Osteocyte (in vitro differentiated cells): ENCODE measurements at regions not wholly inside any gene's neighbourhood (a gene's known extent, or its start where the extent isn't known, plus 50 kb on each side); places are given as distances from the start of the nearest gene placed in this dataset.

ENCODE experiments used
- DNase-seq: peaks from one replicate; pipeline ENCODE4 v3.0.0; 2021; ENCODE audit warnings: mixed read lengths; ENCODE audit not compliant: unreplicated experiment; ENCODE audit errors: extremely low spot score
- H3K27ac Mint-ChIP-seq: one replicate; pipeline ENCODE4 v1.8.0; 2021; ENCODE audit warnings: mild to moderate bottlenecking, mixed read lengths; ENCODE audit not compliant: unreplicated experiment
- H3K27me3 Mint-ChIP-seq: one replicate; pipeline ENCODE4 v1.8.0; 2021; ENCODE audit warnings: mixed read lengths; ENCODE audit not compliant: unreplicated experiment
- H3K36me3 Mint-ChIP-seq: one replicate; pipeline ENCODE4 v1.8.0; 2021; ENCODE audit warnings: mixed read lengths; ENCODE audit not compliant: unreplicated experiment
- H3K4me1 Mint-ChIP-seq: one replicate; pipeline ENCODE4 v1.8.0; 2021; ENCODE audit warnings: mixed read lengths; ENCODE audit not compliant: unreplicated experiment
- H3K4me3 Mint-ChIP-seq: one replicate; pipeline ENCODE4 v1.8.0; 2021; ENCODE audit warnings: mild to moderate bottlenecking, moderate library complexity, mixed read lengths; ENCODE audit not compliant: unreplicated experiment
- H3K9me3 Mint-ChIP-seq: one replicate; pipeline ENCODE4 v1.8.0; 2021; ENCODE audit warnings: mixed read lengths; ENCODE audit not compliant: unreplicated experiment
- TF ChIP-seq, protein P1 (sequence below): fragments of 200-600 bp; sonication (generic); IDR thresholded peaks from 2 replicates; pipeline ENCODE4 v1.5.0; 2021; ENCODE audit warnings: antibody characterized with exemption, mild to moderate bottlenecking, moderate library complexity

GRCh38 chr10:31188792-31189406 lies 130.1 kb upstream of the ZEB1 start:
- Mint-ChIP-seq H3K27me3 (no peaks in the 10 kb centered on the region), H3K36me3 (no peaks in the 10 kb centered on the region), H3K4me1 (peaks cover 13% of the 10 kb centered on the region), H3K9me3 (no peaks in the 10 kb centered on the region), H3K27ac (no peak overlapping the region), H3K4me3 (no peak overlapping the region)
- TF ChIP-seq, protein P1, sequence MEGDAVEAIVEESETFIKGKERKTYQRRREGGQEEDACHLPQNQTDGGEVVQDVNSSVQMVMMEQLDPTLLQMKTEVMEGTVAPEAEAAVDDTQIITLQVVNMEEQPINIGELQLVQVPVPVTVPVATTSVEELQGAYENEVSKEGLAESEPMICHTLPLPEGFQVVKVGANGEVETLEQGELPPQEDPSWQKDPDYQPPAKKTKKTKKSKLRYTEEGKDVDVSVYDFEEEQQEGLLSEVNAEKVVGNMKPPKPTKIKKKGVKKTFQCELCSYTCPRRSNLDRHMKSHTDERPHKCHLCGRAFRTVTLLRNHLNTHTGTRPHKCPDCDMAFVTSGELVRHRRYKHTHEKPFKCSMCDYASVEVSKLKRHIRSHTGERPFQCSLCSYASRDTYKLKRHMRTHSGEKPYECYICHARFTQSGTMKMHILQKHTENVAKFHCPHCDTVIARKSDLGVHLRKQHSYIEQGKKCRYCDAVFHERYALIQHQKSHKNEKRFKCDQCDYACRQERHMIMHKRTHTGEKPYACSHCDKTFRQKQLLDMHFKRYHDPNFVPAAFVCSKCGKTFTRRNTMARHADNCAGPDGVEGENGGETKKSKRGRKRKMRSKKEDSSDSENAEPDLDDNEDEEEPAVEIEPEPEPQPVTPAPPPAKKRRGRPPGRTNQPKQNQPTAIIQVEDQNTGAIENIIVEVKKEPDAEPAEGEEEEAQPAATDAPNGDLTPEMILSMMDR = no peak
- DNase-seq = no peak

- TF ChIP-seq, protein P1 = no peak
These were observed 128.5 kb upstream of the ZEB1 start for GRCh38 chr10:31190488-31190887.

GRCh38 chr10:31192475-31192874 lies 126.5 kb upstream of the ZEB1 start:
- TF ChIP-seq, protein P1 = no peak
- no peak overlapping the region for H3K27ac Mint-ChIP-seq
- H3K4me3 Mint-ChIP-seq = no peak overlapping the region
- DNase-seq = no peak
- no peaks in the 10 kb centered on the region for H3K36me3 Mint-ChIP-seq
- no peaks in the 10 kb centered on the region for H3K27me3 Mint-ChIP-seq
- peaks cover 13% of the 10 kb centered on the region for H3K4me1 Mint-ChIP-seq
- no peaks in the 10 kb centered on the region for H3K9me3 Mint-ChIP-seq

More at GRCh38 chr10:31190488-31190887, 128.5 kb upstream of the ZEB1 start:
- H3K4me3 Mint-ChIP-seq = no peak overlapping the region
- H3K4me1 Mint-ChIP-seq = peaks cover 22% of the 10 kb centered on the region
- H3K36me3 Mint-ChIP-seq = no peaks in the 10 kb centered on the region
- H3K27ac Mint-ChIP-seq = no peak overlapping the region
- no peaks in the 10 kb centered on the region for H3K9me3 Mint-ChIP-seq
- DNase-seq = no peak
- H3K27me3 Mint-ChIP-seq = no peaks in the 10 kb centered on the region

DNA sequence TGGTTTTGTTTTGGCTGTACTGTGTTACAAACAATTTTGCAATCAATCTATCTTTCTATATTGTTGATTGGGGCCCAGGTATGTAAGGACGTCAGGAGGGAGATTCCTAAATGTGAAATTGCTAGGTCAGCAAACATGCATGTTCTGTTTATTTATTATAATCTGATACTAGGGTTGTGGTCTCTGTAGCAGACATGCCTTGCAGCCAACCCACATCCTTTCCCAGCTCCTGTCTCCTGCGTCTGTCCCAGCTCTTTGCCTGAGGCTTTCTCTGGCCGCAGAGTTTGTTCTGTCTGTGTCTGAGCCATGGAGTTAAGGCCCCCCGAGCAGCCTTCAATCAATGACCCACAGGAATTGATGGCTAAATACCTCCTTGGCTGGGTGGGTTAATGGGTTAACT lies 124.0 kb upstream of the ZEB1 start:
- Mint-ChIP-seq H3K4me1 (peaks cover 14% of the 10 kb centered on the region), H3K36me3 (no peaks in the 10 kb centered on the region), H3K4me3 (no peak overlapping the region), H3K27ac (peak overlapping the region; percentile 12), H3K9me3 (no peaks in the 10 kb centered on the region), H3K27me3 (no peaks in the 10 kb centered on the region)
- DNase-seq = no peak
- TF ChIP-seq, protein P1 = no peak

GRCh38 chr10:31197886-31198285 lies 121.1 kb upstream of the ZEB1 start:
- Mint-ChIP-seq H3K36me3 (no peaks in the 10 kb centered on the region), H3K27me3 (no peaks in the 10 kb centered on the region), H3K27ac (no peak overlapping the region), H3K4me3 (no peak overlapping the region), H3K9me3 (no peaks in the 10 kb centered on the region), H3K4me1 (peaks cover 14% of the 10 kb centered on the region)
- DNase-seq = no peak
- TF ChIP-seq, protein P1 = no peak
